ENCODE measurements at regions not wholly inside any gene's neighbourhood (a gene's known extent, or its start where the extent isn't known, plus 50 kb on each side); places are given as distances from the start of the nearest gene placed in this dataset.

GRCh38 chr1:223018534-223018933 lies 124.5 kb downstream of the TLR5 start:
- intact Hi-C loops (cut with DNase I), result no loop called here
- H3K27ac ChIP-seq, result no peak overlapping the region

GRCh38 chr1:223019256-223019655 lies 123.8 kb downstream of the TLR5 start:
- DNase-seq (no peak), ATAC-seq (no peak)
- H3K9me3 ChIP-seq, result no peaks in the 10 kb centered on the region
- no peaks in the 10 kb centered on the region for H3K36me3 ChIP-seq
- no peak for TF ChIP-seq CTCF (IDR thresholded peaks at IDR 0.05)
- no peak for TF ChIP-seq POLR2A (IDR thresholded peaks at IDR 0.05)
- H3K4me3 ChIP-seq, result no peak overlapping the region
- H3K27me3 ChIP-seq, result no peaks in the 10 kb centered on the region
- intact Hi-C loops (cut with DNase I), result no loop called here
- no peak overlapping the region for H3K27ac ChIP-seq
- H3K4me1 ChIP-seq, result no peaks in the 10 kb centered on the region

More at GRCh38 chr1:223018534-223018933, 124.5 kb downstream of the TLR5 start:
- no peak for TF ChIP-seq CTCF (IDR thresholded peaks at IDR 0.05)
- no peak for TF ChIP-seq POLR2A (IDR thresholded peaks at IDR 0.05)
- Histone ChIP-seq H3K27me3 (no peaks in the 10 kb centered on the region), H3K9me3 (no peaks in the 10 kb centered on the region), H3K4me1 (no peaks in the 10 kb centered on the region), H3K4me3 (no peak overlapping the region), H3K36me3 (no peaks in the 10 kb centered on the region)
- DNase-seq (no peak), ATAC-seq (no peak)
- WGBS (ENCODE audit: insufficient coverage, low coverage, low lambda C conversion rate, missing lambda C conversion rate), result 80% methylated on average over 1 of the region's 7 CpGs

GRCh38 chr1:223020770-223021169 lies 122.3 kb downstream of the TLR5 start:
- ATAC-seq (no peak), DNase-seq (no peak)
- Histone ChIP-seq H3K27me3 (no peaks in the 10 kb centered on the region), H3K4me1 (no peaks in the 10 kb centered on the region), H3K4me3 (no peak overlapping the region), H3K36me3 (no peaks in the 10 kb centered on the region), H3K27ac (no peak overlapping the region), H3K9me3 (no peaks in the 10 kb centered on the region)
- TF ChIP-seq CTCF (IDR thresholded peaks at IDR 0.05), result no peak
- WGBS (ENCODE audit: insufficient coverage, low coverage, low lambda C conversion rate, missing lambda C conversion rate), result no CpG with 5 or more reads among the region's 4 CpGs
- intact Hi-C loops (cut with DNase I), result no loop called here

- ATAC-seq (peak in 2 of 4 donors; percentile 26 to 33), DNase-seq (no peak)
- intact Hi-C loops (cut with DNase I), result no loop called here
- H3K4me3 ChIP-seq, result no peak overlapping the region
- H3K36me3 ChIP-seq, result no peaks in the 10 kb centered on the region
- 52% methylated on average over 3 of the region's 7 CpGs for WGBS (ENCODE audit: insufficient coverage, low coverage, low lambda C conversion rate, missing lambda C conversion rate)
- no peak overlapping the region for H3K27ac ChIP-seq
- no peaks in the 10 kb centered on the region for H3K4me1 ChIP-seq
- no peaks in the 10 kb centered on the region for H3K27me3 ChIP-seq
- no peaks in the 10 kb centered on the region for H3K9me3 ChIP-seq
- no peak for TF ChIP-seq POLR2A (IDR thresholded peaks at IDR 0.05)
- no peak for TF ChIP-seq CTCF (IDR thresholded peaks at IDR 0.05)
Measured at GRCh38 chr1:223022641-223023473, 120.2 kb downstream of the TLR5 start.

All from right lobe of liver (tissue), 6 donors.